ENCODE measurements at regions not wholly inside any gene's neighbourhood (a gene's known extent, or its start where the extent isn't known, plus 50 kb on each side); places are given as distances from the start of the nearest gene placed in this dataset.

- Histone ChIP-seq H3K36me3 (ENCODE audit: insufficient read depth, low read length) (no peaks in the 10 kb centered on the region), H3K27me3 (ENCODE audit: insufficient read depth, low read length) (no peaks in the 10 kb centered on the region), H3K9me3 (ENCODE audit: low read length) (no peaks in the 10 kb centered on the region), H3K4me1 (ENCODE audit: insufficient read depth, low read length) (no peaks in the 10 kb centered on the region), H3K4me3 (ENCODE audit: low read length) (no peak overlapping the region), H2AFZ (ENCODE audit: low read depth, low read length) (no peak overlapping the region)
These were observed 57.2 kb upstream of the ST8SIA2 start for GRCh38 chr15:92336419-92336987.

- Histone ChIP-seq H3K36me3 (ENCODE audit: insufficient read depth, low read length) (no peaks in the 10 kb centered on the region), H2AFZ (ENCODE audit: low read depth, low read length) (no peak overlapping the region), H3K4me3 (ENCODE audit: low read length) (no peak overlapping the region), H3K4me1 (ENCODE audit: insufficient read depth, low read length) (no peaks in the 10 kb centered on the region), H3K9me3 (ENCODE audit: low read length) (no peaks in the 10 kb centered on the region), H3K27me3 (ENCODE audit: insufficient read depth, low read length) (no peaks in the 10 kb centered on the region)
These were observed 54.3 kb upstream of the ST8SIA2 start for GRCh38 chr15:92339361-92339760.
